GM21515 (cell line): ENCODE measurements at regions not wholly inside any gene's neighbourhood (a gene's known extent, or its start where the extent isn't known, plus 50 kb on each side); places are given as distances from the start of the nearest gene placed in this dataset.

Experiments used
- ATAC-seq: cut with Tn5 transposase; IDR thresholded peaks from one replicate; pipeline ENCODE4 v1.9.1; 2021; ENCODE audit not compliant: unreplicated experiment

DNA sequence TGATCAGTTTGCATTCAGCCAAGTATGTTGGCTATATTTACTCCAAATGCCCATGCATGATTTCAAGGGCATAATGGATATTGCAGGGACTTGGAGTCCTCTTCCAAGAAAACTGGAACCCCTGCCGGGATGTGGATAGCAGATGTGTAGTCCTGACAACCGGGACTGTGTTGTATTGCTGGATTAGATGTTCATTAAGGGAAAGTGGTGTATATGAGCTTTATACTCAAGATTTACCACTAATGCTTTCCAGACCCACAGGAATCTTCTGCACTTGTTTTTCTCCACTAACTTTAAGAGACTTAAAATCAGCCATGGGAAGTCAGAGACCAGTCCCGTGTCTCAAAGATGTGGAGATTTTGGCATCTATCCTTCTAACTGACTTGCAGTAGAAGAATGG is 770.9 kb downstream of the HDGFL1 start:
- no peak for ATAC-seq

GRCh38 chr6:23343610-23344306 is 774.4 kb downstream of the HDGFL1 start:
- ATAC-seq: no peak

DNA sequence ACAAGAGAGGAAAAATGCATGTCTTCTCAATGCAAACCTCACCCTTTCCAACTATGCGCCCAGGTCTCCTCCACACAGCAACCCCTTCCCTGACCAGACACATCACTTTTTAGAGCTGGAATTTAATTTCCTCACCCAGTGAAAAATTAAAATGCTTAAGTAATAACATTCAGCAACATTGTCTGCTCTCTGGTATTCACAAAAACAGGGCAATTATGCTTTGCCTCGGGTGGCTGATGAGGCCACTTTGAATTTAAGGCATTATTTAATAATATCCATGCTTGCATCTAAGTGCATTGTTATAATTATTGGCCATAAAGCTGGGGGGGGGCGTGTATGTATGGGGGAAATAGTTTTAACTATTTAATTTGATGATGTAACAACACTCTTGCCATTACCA is 777.8 kb upstream of the NRSN1 start:
- no peak for ATAC-seq

DNA sequence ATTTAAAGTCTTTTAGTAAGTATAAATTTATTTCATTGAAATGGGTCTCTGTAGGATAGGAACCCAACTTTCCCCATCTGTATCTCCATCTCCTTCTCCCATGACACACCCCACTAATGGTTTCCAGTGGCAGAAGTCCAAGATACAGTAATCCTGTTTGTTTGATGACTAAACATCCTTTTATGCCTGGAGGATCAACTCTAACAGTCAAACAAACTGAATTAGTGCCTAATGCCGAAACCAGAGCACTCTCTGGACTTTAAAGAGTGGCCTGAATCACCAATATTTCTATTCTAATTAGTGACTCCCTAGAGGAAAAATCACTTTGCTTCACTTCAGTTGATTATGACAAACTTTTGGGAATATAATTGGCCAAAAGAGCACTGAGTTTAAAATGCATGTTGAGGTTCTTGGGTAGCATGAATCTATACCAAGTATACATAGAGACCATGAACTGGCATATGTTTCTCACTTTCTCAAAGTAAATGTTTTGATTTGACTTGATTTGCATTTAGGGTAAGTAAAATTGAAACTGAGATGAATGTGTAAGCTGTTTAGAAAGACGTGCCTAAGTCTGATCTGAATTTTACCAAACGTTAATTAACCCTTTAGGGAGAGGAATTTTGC is 776.4 kb upstream of the NRSN1 start:
- no peak for ATAC-seq

DNA sequence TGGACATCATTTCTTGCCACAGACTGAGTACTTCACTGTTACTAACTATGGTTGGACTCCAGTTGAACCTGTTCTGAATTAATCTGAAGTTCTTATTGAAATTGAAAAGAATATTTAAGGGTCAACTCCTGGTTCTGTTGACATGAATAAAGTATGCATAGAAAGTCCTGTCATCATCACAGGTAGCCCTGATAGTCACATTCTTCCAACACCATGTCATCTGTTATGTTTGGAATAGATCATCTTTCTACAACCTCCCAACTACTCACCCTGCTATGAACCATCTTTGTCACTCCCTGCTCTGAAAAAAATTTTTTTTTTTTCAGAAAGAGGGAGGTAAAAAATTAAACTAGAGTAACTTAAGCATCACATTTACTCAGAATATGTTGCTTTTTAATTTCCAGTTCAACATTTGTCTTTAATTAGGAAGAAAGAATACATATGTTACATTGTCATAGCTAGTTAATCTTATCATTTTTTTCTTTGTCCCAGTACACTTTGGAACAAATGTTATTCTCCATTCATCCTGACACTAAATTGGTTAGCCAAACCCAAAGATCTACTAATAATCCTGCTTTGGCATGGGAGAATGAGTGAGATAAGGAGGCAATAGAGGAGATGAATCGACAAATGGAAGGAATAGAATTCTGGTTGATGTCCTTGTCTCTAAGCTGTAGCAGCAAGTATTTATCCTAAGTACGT is 775.1 kb upstream of the NRSN1 start:
- no peak for ATAC-seq

GRCh38 chr6:23354004-23354403 is 772.0 kb upstream of the NRSN1 start:
- no peak for ATAC-seq

GRCh38 chr6:23357185-23357766 is 768.7 kb upstream of the NRSN1 start:
- ATAC-seq: no peak

DNA sequence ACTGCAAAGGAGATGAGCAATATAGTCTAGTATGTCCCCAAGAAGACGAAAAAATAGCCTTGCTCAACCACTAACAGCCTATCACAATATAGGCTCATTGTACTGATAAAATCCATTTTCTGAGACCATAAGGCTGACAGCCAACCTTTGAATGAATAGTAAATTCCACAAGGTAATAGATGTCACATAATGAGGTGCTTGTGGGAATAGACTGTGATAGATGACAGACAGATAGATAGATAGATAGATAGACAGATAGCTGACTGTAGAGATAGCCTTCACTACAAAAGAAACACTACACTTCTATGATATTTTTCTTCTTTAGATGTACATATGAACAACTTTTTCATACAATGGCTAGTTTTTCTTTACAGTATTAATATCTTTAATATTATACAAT is 760.3 kb upstream of the NRSN1 start:
- ATAC-seq: no peak

GRCh38 chr6:23367311-23367710 is 758.7 kb upstream of the NRSN1 start:
- no peak for ATAC-seq

DNA sequence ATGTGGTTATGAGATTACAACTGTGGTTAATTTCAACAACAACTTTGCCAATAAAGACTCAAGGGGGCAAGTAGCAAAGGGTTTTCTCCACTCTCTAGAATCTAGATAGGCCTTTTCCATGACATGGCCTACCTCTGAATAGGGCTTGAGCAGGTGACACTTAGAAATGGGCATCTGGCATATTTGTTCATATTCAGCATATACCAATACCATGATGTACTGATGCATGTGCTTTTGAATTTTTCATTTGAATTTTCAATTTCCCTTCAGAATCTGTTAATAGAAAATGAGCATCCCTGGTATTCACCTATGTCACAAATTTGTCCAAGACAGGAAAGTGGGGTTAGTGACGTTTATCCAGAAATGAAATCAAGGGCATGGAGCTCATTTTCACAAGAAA is 757.5 kb upstream of the NRSN1 start:
- no peak for ATAC-seq

- ATAC-seq: no peak
Observed at GRCh38 chr6:23370051-23370450, 756.0 kb upstream of the NRSN1 start.

- no peak for ATAC-seq
Observed at GRCh38 chr6:23371132-23371915, 754.7 kb upstream of the NRSN1 start.

DNA sequence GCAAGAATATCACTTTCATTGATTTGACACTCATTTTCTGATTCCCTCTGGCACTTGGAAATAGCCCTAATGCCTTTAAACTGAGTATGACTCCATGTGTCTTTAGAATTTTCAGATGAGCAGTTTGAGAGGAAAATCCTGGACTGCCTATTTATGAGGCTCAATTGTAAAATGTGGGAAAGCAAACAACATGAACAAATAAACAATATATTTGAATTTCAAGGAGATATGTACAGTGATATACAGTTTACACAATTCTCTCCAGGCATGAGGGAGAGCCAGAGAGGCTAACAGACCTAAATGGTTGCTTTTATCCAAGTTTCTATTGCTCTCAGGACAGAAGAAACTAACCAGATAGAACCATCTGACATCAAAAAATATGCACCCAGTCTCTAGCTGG is 748.2 kb upstream of the NRSN1 start:
- no peak for ATAC-seq

DNA sequence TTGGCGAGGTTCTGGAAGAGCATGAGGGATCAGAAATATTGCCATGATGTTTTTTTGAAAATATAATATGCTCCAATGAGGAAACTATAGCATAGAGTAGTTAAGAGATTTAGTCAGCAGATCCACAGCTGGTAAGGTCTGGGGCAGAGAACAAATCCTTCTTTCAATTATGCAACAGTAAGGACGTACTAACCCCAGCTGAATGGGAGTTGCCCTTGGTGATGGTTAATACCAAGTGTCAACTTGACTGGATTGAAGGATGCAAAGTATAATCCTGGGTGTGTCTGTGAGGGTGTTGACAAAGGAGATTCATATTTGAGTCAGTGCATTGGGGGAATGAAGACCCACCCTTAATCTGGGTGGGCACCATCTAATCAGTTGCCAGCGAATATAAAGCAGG is 745.5 kb upstream of the NRSN1 start:
- no peak for ATAC-seq

DNA sequence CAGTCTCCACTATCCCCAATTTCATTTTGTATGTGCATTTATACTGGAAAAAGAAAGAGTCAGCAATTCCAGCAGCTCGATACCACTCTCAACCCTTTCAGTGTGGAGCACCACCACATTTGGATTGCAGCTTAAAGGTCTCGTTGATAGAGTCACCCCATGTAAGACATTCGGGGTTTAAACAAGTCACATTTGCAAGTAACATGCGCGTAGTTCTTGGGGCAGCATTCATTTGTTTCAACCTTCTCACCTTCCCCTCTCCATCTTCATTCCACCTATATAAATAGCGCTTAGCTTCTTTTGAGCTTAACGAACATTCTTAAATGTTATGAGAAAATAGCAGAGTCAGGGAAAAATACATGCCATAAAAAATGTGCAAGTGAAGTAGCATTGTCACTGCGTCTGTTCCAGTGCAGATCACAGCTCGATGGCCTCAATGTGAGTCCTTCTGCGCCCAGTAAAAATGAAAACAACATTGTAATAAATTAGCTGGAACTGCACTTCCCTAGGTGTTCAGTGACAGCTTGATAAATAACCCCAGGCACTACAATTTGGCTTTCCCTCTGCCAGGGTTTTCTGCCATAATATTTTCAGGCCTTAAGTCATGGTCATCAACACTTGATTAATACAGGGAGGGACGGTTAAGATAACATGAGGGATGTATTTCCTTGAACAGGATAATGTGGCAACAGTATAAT is 737.8 kb upstream of the NRSN1 start:
- ATAC-seq: no peak

DNA sequence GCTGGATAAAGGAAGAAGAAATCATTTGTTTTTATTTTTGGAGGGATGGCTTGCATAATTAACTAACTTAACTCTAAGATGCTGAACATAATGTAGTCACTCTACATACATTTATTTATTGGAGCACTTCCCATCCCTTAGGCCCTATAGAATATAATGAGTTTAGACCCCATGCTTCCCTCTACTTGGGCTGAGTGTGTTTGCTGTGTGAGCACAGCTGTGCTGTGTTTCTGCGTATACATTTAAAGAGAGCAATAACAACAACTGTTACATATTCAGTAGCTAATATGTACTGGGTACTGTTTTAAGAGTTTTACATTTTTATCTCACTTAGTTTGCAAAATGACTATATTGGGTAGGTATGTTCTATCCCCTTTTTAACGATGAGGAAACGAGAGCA is 736.6 kb upstream of the NRSN1 start:
- ATAC-seq: no peak

DNA sequence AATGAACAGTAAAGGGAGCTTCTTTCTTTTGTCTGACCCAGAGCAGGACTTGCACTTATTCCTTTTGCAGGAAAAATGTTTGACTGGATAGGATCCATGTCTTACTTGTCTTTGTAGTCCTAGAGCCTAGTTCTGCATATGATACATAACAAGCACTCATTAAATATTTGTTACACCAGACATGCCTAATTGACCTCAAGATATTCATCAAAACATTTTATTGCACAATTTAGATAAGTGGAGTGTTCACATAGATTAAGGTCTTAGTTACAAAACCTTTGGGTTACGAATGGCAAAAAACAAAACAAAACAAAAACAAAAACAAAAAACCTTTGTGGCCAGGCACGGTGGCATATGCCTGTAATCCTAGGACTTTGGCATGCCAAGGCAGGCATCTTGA is 735.8 kb upstream of the NRSN1 start:
- no peak for ATAC-seq

- ATAC-seq: no peak
Observed at GRCh38 chr6:23394681-23395080, 731.3 kb upstream of the NRSN1 start.

GRCh38 chr6:23395381-23395780 is 730.6 kb upstream of the NRSN1 start:
- ATAC-seq: no peak

DNA sequence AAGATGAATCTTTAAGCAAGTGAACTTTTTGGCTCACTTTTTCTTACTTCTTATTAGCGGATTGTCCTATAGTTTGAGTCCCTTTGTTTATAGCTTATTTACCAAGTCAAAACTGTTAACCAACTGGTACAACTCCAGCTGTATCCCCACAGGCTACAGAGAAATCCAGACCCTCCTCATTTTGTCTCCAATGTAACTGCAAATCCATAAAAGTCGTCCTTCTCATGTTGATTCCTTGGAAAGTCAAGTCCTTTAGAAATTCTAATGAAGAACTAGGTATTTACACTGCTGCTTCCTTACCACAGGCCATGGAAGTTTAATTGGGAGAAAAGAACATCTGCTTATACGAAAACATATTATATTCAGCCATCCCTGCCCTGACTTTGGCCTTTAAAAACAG is 729.1 kb upstream of the NRSN1 start:
- ATAC-seq: no peak

GRCh38 chr6:23403460-23403859 is 722.6 kb upstream of the NRSN1 start:
- no peak for ATAC-seq
